Amygdala (tissue), 56 donors: ENCODE measurements at regions not wholly inside any gene's neighbourhood (a gene's known extent, or its start where the extent isn't known, plus 50 kb on each side); places are given as distances from the start of the nearest gene placed in this dataset.
A peak's percentile ranks its signal among the peaks of the same experiment; 100 is the strongest.
"Not testable (repeated sequence)": the region's sequence is repeated elsewhere in the genome, so short reads cannot be mapped to it uniquely, and the experiment has no call there.

Experiments used
- DNase-seq, 56 donors: peaks; one replicate each; lab custom pipeline; 2025; lab: John Stamatoyannopoulos, UW

GRCh38 chr6:49370518-49370917 is 92.5 kb downstream of the MMUT start:
- no peak for DNase-seq

DNA sequence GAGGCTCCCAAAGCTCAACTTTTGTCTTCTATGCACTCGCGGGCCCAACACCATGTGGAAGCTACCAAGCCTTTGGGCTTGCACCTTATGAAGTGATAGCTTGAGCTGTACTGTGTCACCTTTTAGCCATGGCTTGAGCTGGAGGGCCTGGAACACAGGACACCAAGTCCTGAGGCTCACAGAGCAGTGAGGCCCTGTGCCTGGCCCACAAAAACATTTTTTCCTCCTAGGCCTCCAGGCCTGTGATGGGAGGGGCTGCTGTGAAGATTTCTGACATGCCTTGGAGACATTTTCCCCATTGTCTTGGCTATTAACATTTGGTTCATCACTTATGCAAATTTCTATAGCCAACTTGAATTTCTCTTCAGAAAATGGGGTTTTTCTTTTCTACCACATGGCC is 96.5 kb downstream of the MMUT start:
- DNase-seq: no peak

- no peak for DNase-seq
Measured at GRCh38 chr6:49348561-49348960, 114.5 kb downstream of the MMUT start.

DNA sequence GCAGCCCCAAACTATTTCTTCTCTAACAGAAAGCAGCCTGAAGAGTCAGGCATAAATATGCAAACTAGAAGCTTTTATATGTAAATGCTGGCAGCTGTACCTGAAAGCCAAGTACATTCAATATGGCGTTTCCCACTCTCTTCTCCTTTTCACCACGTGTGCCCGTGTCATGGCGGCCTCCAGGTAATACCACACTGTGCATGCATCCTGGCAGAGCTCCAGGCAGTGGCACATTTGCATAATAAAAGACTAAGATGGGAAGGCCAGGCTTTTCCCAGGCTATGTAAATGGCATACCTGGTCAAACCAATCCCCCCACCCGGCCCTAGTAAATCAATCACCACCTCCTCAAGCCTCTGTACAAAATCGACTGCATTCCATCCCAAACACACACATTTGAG is 120.6 kb downstream of the MMUT start:
- DNase-seq: no peak

- no peak for DNase-seq
Measured at GRCh38 chr6:49341869-49342268, 121.2 kb downstream of the MMUT start.

DNA sequence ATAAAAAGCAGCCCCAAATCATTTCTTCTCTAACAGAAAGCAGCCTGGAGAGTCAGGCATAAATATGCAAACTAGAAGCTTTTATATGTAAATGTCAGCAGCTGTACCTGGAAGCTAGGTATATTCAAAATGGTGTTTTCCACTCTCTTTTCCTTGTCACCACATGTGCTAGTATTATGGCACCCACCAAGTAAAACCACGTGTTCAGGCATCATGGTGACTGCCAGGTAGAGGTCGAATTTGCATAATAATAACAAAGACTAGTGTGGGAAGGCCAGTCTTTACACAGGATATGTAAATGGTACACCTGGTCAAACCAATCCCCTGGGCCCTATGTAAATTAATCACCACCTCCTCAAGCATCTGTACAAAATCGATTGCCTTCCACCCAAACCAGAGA is 124.0 kb downstream of the MMUT start:
- no peak for DNase-seq

GRCh38 chr6:49336514-49337131 is 126.4 kb downstream of the MMUT start:
- DNase-seq: no peak

- no peak for DNase-seq
Measured at GRCh38 chr6:49333345-49334125, 129.5 kb downstream of the MMUT start.

DNA sequence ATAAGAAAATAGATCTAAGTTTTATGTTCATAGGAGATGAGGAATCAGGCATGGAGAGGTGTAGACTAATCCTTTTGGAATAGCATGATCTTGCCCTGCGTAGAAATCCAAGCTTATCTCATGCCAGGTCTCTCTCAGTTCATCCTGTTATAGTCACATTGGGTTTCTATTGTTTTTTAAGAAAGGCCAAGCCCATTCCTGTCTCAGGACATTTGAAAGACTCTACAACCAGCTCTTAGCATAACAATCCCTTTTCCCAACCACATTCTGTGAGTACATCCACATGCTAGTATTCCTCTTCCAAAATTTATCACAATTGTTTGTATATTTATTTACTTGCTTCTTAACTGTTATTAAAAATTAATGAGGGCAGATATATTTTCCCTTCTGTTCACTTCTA is 130.3 kb downstream of the MMUT start:
- DNase-seq: no peak

GRCh38 chr6:49329186-49329585 is 133.9 kb downstream of the MMUT start:
- DNase-seq: no peak

- DNase-seq: peak in 1 of 56 donors; percentile 0
Measured at GRCh38 chr6:49328051-49328744, 134.9 kb downstream of the MMUT start.

DNA sequence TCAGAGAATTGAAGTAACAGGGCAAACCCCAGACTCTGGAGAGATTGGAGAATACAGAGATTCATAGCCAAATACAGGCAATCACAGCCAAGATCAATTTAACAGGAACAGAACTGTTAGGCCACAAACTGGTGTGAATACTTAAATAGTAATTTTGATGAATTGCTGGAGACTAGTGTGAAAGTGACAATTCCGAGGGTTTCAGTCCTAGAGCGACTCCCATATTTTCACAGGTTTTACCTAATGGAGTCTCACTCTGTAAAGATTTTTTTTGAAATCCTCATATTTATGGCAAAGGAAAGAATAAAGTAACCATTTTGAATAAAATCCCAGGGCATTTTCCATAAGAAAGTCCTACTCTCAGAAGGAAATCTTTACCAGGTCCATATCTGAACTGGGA is 135.5 kb downstream of the MMUT start:
- no peak for DNase-seq

DNA sequence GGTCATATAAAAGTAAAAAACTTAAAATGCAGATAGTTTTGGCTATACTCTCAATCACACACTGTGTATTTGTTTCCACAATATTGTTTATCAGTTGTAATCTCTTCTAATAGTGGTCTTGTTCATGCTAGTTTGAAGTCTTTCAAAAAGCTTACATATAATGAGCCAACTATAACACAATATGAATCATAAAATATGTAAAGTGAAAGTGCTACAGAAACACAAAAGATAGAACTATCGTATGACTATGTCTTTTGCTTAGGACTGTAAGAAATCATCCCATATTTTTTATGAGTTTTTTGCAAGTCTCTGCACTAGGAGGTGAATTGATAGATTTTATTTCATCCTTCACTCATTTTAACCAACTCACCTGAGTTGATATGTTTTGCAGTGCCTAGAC is 136.0 kb downstream of the MMUT start:
- DNase-seq: no peak

GRCh38 chr6:49326347-49326746 is 136.7 kb downstream of the MMUT start:
- no peak for DNase-seq

GRCh38 chr6:49325891-49326290 is 137.2 kb downstream of the MMUT start:
- DNase-seq: no peak

DNA sequence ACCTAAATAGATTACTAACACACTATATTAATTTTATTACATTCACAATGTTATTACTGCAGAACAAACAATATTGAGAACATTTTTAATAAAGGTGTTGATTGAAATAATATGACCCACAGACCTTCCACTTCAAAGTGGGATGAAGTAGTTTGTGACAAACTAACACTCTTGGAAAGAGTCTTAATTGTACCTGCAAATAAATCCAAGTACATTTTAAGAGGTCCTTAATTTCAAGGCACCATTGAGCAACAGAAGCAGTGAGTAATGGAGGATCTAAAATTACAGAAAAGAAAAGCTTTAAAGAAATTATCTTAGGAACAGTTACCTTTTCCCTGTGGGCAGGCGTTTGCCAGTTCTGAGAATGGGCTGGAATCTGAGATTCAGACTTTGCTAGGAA is 140.2 kb downstream of the MMUT start:
- no peak for DNase-seq

DNA sequence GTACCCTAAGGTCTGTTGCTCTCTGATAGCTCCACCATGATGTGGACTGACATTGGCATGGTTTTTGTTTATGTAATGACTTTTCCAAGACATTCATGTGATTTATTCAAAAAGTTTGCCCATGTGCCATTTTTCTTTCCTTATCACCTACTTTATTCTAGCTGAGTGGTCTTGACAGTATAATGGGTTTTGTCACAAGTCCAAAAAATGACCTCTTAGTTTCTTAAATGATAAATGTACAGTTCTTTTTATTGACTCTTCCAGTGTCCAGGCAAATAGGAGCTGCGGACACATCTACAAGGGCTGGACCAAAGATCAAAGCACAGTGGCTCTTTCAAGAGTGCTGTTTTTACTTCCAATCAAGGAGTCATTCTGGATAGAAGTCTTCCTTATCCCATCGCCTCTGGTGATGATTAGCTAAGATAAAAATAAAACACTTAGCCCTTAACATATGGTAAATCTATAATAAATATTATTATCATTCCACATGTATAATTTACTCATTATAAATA is 141.4 kb downstream of the MMUT start:
- no peak for DNase-seq

DNA sequence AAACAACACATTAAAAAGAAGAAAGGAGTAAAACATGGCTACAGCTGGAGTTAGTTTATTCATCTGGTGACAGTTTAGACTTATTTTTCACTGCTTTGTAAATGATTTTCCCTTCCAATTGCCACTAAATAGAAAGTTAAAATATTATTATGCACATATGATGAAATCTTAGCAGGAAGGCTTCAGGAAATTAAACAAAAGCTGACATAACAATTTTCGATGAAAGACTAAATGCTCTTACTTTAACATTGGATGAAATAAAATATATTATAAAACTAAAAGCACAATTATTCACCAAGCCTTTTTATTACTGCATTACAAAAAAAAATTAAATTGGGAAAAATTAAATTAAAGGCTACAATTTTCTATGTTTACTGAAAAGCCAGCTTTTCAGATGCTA is 158.0 kb downstream of the MMUT start:
- no peak for DNase-seq

DNA sequence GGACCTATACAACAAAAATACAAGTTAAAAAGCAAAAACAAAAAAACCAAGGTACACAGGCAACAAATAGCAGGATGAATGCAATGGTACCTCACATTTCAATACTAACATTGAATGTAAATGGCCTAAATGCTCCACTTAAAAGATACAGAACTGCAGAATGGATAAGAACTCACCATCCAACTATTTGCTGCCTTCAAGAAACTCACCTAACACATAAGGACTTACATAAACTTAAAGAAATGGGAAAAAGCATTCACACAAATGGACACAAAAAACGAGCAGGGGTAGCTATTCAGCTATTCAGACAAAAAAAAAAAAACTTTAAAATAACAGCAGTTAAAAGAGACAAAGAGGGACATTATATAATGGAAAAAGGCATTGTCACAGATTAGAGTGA is 158.7 kb downstream of the MMUT start:
- DNase-seq: not testable (repeated sequence)

DNA sequence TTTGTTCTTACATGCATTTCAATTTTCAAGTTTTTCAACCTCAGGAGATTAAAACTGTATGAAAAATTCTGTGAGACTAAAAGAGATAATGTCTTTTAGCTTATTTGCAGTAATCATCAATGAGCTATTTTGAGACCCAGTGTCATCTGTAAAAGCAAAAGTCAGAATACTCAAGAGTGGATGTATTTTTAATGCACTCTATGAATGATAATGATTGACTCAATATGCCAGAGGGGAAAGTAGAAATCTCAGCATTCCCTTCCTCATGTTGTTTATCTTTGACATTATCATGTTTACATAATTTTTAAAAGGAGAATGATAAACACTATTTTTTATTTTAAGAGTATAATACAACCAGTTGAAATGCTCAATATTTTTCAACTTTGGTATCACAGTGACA is 162.1 kb downstream of the MMUT start:
- DNase-seq: no peak

GRCh38 chr6:49300443-49300842 is 162.6 kb downstream of the MMUT start:
- DNase-seq: no peak

GRCh38 chr6:49299279-49299678 is 163.8 kb downstream of the MMUT start:
- DNase-seq: no peak
